ENCODE measurements at regions not wholly inside any gene's neighbourhood (a gene's known extent, or its start where the extent isn't known, plus 50 kb on each side); places are given as distances from the start of the nearest gene placed in this dataset.
"Not testable (repeated sequence)": the region's sequence is repeated elsewhere in the genome, so short reads cannot be mapped to it uniquely, and the experiment has no call there.

DNA sequence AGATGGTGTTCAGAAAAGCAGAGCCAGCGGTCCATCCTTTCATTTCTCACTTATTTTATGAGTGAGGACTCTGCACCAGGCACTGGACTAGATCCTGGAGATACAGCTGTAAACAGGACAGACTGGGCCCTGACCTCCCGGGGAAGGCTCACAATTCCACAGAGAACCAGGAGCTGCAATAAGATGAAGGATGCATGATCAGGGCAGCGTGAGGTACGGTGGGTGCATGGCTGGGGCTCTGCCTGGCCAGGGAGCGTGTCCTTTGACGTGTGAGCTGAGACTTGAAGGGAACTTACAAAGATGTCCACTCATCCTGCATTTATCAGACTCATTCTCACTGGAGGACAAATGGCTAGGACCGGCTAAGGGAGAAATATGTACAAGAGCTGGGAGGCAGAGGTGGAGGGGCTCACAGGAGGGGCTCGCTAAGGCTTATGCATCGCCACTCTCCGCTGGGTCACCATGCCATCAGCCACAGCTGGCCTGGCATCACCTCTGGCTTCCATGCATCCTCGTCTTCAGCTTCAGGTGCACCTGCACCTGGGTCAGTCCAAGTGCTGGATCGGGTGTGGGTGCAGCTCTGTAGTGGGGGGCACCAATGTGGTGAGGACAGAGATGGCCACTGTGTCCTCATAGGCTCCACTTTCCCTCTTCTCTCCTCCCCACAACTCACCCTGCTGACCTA, 213.9 kb downstream of the TOMM20 start:
- no peak for DNase-seq

DNA sequence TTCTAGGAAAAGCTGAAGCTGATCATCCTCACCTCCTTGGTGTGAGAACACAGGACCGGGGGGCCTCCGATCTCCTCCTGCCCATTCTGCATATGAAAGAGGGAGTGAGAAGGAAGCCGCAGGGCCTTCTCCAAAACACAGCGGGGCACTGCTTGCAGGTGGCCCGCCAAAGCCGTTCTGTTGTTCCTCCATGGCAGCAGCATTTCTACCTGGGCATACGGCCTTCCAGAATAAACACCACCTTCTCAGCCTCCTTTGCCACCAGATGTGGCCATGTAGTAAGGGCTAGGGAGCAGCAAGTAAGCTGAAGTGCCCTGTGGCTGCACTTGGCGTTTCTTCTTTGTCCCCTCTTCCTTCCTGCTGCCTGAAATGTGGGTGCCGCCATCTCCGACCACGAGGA, 214.9 kb downstream of the TOMM20 start:
- no peak for DNase-seq

DNA sequence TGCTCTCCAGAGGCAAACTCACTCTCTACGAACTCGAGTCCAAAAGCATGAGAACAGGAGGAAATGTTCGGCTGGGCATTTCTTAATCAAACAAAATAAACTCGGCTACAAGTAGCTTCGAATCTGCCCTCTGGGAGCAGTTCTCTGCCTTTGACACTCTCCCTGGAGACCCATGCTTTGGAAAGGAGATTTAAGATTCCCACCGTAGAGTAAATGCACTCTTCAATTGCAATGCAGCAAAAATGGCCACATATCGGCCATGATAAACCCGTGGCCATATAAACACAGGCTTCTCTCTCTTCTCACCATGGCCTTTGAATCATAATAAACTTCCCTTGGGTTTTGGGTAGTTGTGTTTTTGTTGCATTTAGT, 215.4 kb downstream of the TOMM20 start:
- DNase-seq: no peak

DNA sequence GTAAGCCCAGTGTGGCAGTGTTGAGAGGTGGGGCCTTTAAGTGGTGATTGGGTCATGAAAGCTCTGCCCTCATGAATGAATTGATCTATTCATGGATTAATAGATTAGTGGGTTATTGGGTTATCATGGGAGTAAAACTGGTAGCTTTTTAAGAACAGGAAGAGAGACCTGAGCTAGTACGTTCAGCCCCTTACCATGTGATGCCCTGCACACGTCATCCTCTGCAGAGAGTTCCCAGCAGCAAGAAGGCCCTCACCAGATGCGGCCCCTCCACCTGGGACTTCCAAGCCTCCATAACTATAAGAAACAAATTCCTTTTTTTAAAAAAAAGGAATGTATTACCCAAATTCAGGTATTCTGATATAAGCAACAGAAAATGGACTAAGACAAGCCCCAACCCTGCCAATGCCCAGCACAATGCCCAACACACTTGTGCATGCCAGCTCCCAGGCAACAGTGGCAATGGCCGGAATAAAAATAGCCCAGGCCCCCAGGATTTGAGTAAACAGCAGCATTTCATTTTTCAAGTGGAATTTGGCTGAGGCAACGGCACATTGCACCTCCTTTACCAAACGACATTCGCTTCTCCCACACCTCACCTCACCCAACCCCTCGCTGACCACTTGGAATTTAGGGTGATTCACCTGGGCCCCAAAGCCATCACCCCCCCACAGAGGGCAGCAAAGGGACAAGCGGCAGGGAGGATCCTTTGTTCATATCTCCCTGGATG, 215.9 kb downstream of the TOMM20 start:
- no peak for DNase-seq

DNA sequence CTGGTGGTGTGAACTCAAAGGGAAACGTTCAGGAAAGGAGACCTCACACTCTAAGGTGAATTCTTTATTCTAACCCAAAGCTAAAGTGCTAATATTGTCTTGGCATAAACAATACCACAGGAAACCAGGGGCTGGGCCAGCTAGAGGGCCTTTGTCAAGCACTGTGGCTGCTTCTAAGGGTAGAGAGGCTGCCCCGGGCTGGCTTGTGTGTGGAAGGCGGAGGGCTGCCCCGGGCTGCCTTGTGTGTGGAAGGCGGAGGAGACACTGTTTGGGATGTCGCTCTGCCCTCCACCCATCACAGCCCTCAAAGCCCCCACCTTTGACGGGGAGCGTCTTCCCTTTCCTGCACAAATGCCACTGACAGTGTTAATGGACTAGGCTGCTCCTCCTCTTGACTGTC, 216.8 kb downstream of the TOMM20 start:
- DNase-seq: no peak

DNA sequence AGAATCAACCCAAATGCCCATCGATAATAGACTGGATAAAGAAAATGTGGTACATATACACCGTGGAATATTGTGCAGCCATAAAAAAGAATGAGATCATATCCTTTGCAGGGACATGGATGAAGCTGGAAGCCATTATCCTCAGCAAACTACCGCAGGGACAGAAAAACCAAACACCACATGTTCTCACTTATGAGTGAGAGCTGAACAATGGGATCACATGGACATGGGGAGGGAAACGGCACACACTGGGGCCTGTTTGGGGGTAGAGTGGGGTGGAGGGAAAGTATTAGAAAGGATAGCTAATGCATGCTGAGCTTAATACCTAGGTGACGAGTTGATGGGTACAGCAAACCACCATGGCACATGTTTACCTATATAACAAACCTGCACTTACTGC, 217.5 kb downstream of the TOMM20 start:
- DNase-seq: not testable (repeated sequence)

DNA sequence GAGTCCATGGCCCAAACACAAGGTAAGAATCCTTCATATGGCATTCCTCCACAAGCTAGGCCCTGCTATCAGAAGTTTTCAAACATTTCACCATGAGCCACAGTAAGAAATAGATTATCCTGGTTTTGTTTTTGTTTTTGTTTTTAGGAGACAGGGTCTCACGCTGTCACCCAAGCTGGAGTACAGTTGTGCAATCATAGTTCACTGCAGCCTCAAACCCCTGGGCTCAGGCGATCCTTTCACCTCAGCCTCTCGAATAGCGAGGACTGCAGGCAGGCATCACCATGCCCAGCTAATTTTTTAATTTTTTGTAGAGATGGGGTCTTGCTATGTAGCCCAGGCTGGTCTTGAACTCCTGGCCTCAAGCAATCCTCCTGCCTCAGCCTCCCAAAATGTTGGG, 218.8 kb downstream of the TOMM20 start:
- DNase-seq: no peak

DNA sequence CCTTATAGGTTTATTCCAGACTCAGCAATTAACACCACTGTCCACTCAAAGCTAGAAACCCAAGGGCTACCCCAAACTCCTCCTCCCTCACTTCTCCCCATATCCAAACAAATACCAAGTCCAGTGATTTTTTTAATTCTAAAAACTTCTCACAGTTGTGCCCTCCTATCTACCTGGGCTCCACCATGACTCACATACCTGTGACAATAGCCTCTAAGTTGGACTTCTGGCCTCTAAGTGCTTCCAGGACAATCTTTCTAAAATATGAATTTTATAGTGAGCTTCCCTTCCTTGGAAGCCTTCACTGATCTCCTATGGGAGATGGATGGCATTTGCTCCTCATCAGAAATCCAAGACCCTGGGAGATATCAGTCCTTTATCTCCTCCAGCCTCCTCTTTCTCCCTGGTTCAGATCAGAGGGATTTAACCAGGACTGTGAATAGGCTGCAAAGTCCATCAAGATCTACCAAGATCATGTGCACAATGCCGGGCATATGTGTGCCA, 219.3 kb downstream of the TOMM20 start:
- DNase-seq: no peak

DNA sequence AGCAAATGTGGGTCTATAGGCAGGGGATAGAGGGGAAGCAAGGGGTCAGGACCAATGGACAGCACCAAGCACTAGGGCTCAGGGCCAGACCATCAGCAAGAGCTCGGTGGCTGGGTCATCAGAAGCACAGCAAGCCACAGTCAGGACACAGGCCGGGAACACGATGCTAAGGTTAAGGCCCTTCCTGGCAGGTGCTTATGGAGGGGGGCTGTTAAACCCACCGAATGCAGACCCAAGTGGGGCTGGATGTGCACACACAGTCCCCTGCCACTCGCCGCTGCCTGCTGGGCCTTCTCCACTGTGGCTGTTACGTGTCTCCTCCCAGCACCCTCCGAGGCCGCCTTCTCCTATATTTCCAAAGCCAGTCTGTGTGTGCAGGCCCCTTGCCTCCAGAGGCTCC, 220.1 kb downstream of the TOMM20 start:
- DNase-seq: no peak

DNA sequence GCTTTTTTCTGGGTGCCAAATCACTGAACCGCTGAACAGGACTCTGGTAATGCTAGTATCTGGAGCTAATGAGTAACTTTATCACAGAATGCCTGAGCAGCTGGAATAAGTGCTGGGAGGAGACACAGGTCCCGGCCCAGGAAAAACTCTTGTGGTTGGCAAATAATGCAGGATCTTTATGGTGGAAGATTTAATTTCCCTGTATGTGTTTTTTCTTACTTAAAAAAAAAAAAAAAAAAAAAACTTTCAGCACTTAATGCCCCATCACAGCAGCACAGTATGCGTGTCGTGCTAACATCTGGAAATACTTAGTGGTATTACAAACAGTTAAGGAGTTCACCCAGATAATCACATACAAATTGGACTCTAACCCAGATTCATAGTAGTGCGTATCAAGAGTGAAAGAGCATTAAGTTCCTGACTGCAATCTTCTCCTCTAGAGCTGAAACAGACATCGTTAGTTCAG, 220.7 kb downstream of the TOMM20 start:
- no peak for DNase-seq

DNA sequence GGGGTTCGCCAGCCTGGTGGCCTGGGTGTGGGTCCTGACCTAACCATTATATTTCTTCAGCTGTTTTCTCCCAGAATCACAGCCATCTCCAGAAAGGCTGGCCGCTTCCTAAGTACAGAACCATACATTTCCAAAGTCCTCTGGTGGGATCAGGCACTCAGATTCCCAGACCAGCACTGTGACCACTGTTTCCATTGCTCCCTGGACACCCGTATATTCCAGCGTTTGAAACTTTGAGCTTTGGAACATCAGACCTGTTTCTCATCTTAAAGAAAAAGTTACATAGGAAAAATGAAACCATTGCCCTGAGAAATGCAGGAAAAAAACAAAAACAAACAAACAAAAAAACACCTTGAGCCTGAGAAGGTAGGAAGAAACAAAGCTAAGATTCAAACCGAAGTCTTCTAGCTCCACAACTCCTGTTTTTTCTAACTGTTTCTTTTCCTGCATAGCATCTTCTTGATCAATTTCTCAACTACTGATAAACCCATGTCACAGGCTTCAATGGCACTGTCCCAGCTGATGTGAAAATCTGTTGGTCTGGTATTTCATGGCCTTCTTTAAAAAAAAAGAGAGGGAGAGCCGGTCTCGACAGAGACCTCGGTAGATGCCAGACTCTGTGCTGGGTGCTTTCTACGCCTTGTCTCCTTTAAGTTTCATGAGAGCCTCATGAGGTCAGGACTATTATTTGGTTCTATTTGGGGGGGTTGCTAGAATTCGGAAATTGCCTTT, 221.3 kb downstream of the TOMM20 start:
- no peak for DNase-seq

DNA sequence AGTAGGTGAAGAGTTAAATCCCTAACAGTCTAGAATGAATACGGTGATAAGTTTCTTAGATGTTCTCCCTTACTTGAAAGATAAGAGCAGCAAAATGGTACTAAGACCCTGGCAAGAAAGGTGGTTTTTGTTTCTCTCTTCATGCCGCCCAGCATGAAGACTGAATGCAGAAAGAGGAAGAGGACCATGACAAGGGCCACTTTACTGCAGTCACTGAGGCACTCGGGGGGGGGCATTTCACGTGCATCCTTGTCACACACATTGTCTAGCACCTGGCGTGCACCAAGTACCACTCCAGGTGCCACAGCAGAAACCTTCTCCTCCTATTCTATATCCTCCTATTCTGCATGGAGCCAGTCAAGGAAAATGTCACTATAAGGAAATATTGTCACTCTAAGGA, 222.0 kb downstream of the TOMM20 start:
- DNase-seq: no peak

DNA sequence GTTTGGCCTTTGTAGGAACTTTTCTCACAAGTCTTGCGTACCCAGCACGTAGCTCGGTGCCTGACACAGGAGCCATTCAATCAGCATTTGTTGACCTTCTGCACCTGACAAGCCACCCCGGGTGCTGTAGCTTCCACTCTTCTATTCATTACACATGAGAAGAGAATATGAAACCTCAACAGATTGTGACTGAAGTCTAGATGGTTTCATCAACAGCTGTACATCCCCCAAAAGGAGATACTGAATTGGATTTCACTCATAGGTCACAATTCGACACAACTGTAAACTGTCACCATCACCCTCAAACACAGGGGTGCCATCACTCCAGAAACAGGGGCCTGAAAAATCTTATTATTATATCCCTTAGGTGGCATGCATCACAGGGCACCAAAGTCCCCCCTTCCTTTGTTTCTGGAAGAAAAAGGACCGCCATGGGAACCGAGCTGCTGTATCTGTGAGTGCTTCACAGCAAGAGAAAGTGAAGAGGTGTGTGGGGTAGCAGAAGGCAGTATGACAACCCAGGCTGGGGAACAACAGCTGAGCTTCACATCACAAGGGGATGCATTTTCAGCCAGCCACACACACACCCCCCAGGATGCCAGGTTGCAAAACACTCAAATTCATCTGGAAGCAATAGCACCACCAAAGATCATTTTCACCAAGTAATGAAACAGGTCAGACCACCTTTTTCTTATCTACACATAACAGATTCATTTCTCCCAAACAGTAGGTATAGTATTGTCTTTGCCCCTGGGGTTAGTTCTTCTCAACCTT, 225.7 kb downstream of the TOMM20 start:
- DNase-seq: no peak

DNA sequence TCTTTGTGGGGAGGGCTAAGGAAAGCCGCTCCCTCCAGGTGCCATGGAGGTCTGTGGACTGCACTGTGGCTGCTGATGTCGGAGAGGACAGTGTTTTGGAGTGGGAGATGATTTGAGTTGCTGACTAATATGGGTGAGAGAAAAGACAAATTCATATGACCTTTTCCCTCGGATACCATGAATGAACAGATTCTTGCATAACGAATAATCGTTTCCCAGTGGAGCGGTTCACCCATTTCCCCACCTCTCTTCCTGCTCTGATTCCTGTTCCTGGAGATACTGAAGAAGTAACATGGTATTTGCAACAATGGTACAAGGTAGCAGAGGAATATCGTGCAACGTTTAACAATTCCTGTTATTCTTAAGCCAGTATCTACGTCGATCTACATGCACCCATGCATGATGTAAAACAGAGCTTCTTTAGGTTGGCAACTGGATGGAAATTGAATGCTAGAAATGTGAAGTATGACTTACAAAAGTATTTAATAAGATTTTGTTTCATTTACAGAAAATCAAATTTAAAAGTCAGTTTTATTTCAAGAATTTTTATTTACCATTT, 227.1 kb downstream of the TOMM20 start:
- no peak for DNase-seq

DNA sequence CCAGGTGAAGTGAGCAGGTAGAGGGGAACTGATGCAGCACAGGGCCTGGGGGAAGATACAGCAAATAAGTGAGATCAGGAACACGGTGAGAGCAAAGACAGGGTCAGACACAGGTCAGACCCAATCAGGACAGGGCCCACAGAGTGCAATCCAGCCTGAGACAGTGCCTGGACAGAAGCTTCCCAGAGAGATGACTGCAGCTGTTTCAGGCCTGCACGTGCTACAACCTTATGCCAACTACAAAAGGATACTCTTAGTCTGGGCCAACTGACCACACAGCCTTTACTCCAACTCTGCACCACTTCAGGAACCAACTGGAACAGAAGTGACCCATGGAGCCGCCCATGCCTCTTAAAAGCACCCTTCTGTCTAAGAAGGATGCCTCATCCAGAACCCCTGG, 228.0 kb downstream of the TOMM20 start:
- no peak for DNase-seq

DNA sequence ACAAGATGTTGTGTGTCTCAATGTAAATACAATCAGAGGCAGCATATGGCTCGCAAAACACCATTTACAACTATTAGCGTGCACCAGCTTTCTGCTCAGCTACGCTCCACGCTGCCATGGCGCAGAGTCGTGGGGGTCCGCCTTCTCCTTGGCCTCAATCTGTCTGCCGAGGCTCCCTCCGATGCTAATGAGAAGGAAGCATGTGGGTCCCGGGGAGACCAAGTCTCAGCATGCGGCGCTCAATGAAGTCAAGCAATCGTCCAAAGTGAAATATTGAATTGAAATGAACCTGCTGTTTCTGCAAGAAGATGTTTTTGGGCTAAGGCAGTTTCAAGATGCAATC, 228.9 kb downstream of the TOMM20 start:
- DNase-seq: no peak

DNA sequence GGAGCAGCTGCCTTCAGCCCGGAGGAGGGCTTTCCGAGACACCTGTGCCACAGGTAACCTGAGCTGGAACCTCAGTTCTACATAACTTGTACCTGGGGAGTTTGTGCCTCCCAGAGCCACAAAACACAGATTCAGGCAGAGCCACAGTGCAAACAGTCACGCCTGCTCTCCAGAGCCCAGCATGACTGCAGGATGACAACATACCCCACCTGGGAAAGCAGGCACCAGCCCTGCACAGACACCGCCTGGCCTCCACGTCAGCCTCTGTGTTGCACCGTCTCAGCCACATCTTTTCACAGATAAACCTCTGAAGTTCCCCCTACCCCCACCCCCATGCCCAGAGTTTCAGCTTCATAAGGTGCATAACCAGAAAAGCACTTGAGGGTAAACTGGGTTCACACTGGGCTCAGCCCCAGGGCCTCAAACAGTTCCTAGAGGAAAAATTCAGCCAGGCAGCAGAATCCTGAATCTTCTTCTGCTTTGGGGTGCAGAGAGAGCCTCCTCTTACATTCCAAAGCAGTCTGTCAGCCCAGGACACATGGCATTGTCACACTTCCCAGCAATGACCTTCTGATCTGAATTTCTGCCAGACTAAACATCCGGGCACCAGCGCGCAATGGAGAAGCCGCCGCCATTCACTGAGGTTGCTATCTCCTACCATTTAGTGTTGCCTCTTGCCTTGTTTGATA, 229.5 kb downstream of the TOMM20 start:
- no peak for DNase-seq

DNA sequence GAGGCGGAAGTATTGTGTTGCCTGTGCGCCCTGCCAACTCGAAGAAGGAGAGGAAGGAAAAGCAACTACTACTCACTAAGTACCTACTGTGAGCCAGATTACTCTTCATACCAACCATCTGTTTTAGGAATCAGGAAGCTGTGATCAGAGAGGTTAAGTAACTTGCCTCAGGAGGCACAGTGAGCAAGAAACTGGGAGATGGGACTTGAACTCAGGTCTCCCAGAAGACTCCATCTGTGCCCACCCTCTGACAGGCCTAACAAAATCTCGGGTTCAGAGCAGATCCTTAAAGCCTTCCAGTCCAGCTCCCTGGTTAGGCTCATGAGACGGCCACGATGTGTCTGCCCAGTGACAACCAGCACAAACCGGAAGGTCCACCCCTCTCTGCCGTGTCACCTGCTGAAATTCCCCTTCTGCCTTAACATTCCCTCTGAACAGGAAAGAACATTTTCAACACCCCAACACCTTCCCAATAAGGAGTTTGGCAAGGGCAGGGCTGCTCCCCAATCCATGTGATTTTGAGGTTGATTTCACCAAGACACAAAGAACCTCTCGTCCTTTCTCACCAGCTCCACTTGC, 230.1 kb downstream of the TOMM20 start:
- DNase-seq: no peak

DNA sequence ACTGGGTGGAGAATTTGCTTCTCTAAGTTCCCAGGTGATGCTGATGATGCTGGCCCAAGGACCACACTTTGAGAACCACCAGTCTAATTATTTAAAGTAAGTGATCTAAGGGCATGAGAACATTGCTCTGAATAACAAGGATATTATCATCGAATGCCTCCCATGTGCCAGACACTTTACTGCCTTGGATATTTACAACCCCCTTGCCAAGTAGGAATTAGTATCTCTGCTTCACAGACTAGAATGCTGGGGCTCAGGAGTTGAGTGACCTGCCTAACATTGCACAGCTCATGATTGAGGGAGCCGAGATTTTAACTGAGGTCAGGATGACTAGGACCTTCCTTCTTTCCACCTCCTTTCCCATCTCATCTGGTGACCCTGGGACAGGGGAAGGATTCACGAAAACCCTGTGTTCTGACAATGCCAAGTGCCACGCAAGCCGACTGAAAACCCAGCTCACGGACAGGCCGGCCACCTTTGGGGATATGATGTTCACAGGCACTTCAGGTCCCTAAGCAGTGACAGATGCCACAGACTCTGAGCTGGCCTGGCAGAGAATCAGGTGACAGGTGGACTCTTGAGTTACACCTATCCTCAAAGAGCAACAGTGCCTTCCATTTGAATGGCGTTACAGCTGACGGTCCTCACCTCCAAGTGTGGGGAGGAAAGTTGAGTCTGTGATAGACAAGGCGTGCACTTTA, 230.7 kb downstream of the TOMM20 start:
- no peak for DNase-seq

DNA sequence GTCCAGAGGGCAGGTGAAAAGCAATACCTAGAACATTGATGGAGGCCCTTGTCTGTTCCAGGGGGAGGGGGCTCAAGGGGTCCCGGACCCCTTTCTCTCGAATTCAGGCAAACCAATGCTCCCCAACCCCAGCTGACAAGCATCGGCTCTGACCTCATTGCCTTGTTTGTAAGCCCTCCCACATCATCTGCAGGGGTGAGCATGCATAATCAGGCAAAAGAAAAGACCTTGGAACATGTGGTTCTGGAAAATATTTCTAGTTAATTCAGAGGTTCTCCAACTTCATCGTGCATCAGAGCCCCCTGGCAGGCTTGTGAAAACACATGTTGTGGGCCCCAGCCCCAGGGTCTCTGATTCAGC, 231.3 kb downstream of the TOMM20 start:
- no peak for DNase-seq

All from stimulated activated CD4-positive, alpha-beta T cell treated with anti-CD3 and anti-CD28 coated beads, Interleukin-15, amount 100 ng/mL, for 24 hours (primary cell).